Neural progenitor cell (in vitro differentiated cells): ENCODE measurements at regions not wholly inside any gene's neighbourhood (a gene's known extent, or its start where the extent isn't known, plus 50 kb on each side); places are given as distances from the start of the nearest gene placed in this dataset. TPM values are rescaled to one million over a fixed set of nuclear protein-coding genes. Genes with fewer than 3 reads are reported as not detected.

ENCODE experiments used
- DNase-seq: peaks from one replicate; pipeline ENCODE4 v3.0.0-alpha.2; 2016; ENCODE audit warnings: low spot score
- H2AFZ ChIP-seq: fragments of 200-600 bp; sonication (generic); replicated peaks from 2 replicates; pipeline ENCODE4 v1.6.1; 2016; ENCODE audit warnings: antibody characterized with exemption
- H3F3A ChIP-seq: fragments of 200-600 bp; sonication (generic); 2 replicates; pipeline ENCODE4 v1.6.1; 2016; ENCODE audit warnings: antibody characterized with exemption, low read depth
- H3K27ac ChIP-seq: fragments of 200-600 bp; sonication (generic); 2 replicates; pipeline ENCODE4 v1.5.1; 2016; ENCODE audit warnings: mild to moderate bottlenecking
- H3K27me3 ChIP-seq: fragments of 200-600 bp; sonication (generic); 2 replicates; pipeline ENCODE4 v1.6.1; 2016; ENCODE audit warnings: mild to moderate bottlenecking, moderate library complexity
- H3K36me3 ChIP-seq: fragments of 200-600 bp; sonication (generic); 2 replicates; pipeline ENCODE4 v1.5.1; 2016
- H3K4me1 ChIP-seq: fragments of 200-600 bp; sonication (generic); 2 replicates; pipeline ENCODE4 v1.6.1; 2016; ENCODE audit warnings: mixed run types
- H3K4me2 ChIP-seq: fragments of 200-600 bp; sonication (generic); 2 replicates; pipeline ENCODE4 v1.6.1; 2016
- H3K4me3 ChIP-seq: fragments of 200-600 bp; sonication (generic); 2 replicates; pipeline ENCODE4 v1.5.1; 2016
- H3K79me2 ChIP-seq: fragments of 200-600 bp; sonication (generic); 2 replicates; pipeline ENCODE4 v1.6.1; 2016; ENCODE audit warnings: low read depth
- H3K9ac ChIP-seq: fragments of 200-600 bp; sonication (generic); 2 replicates; pipeline ENCODE4 v1.6.1; 2016
- H3K9me3 ChIP-seq: fragments of 200-600 bp; sonication (generic); 2 replicates; pipeline ENCODE4 v1.5.1; 2016; ENCODE audit warnings: low read depth
- H4K20me1 ChIP-seq: fragments of 200-600 bp; sonication (generic); 2 replicates; pipeline ENCODE4 v1.6.1; 2016; ENCODE audit warnings: low read depth
- H3K27ac Mint-ChIP-seq: 3 replicates; pipeline ENCODE4 v1.8.0; 2021; ENCODE audit warnings: mixed read lengths
- H3K27me3 Mint-ChIP-seq: 2 replicates; pipeline ENCODE4 v1.8.0; 2022; ENCODE audit warnings: low read depth, mild to moderate bottlenecking, inconsistent platforms, moderate library complexity, mixed read lengths; ENCODE audit not compliant: insufficient read depth
- H3K36me3 Mint-ChIP-seq: 3 replicates; pipeline ENCODE4 v1.8.0; 2021; ENCODE audit warnings: mixed read lengths
- H3K4me1 Mint-ChIP-seq: 3 replicates; pipeline ENCODE4 v1.8.0; 2021; ENCODE audit warnings: mixed read lengths
- H3K4me3 Mint-ChIP-seq: 3 replicates; pipeline ENCODE4 v1.8.0; 2021; ENCODE audit warnings: mild to moderate bottlenecking, moderate library complexity, mixed read lengths
- H3K9me3 Mint-ChIP-seq: 3 replicates; pipeline ENCODE4 v1.8.0; 2020; ENCODE audit warnings: mixed read lengths
- CTCF ChIP-seq: fragments of 200-600 bp; sonication (generic); IDR thresholded peaks from 2 replicates; pipeline ENCODE4 v1.5.1; 2017; ENCODE audit warnings: antibody characterized with exemption, mild to moderate bottlenecking
- EZH2 ChIP-seq: fragments of 200-600 bp; sonication (generic); IDR thresholded peaks from 2 replicates; pipeline ENCODE4 v1.6.1; 2017; ENCODE audit warnings: antibody characterized with exemption, mild to moderate bottlenecking, moderate library complexity
- EZH2phosphoT487 ChIP-seq: fragments of 200-600 bp; sonication (generic); IDR thresholded peaks from 2 replicates; pipeline ENCODE4 v1.6.1; 2017; ENCODE audit warnings: antibody characterized with exemption
- small RNA-seq: library from RNA; depleted of rRNA; stranded (forward); fragments of <200 nt; gene quantifications from one replicate; pipeline ENCODE3, GENCODE V24; 2015

- Histone ChIP-seq H3K36me3 (no peaks in the 10 kb centered on the region), H3K4me3 (no peak overlapping the region), H3K4me1 (peaks cover 13% of the 10 kb centered on the region), H3K4me2 (peak overlapping the region; percentile 18), H3K9me3 (no peaks in the 10 kb centered on the region), H3K27ac (no peak overlapping the region), H3K79me2 (no peaks in the 10 kb centered on the region), H3K27me3 (no peaks in the 10 kb centered on the region), H3F3A (no peaks in the 10 kb centered on the region), H2AFZ (no peak overlapping the region), H3K9ac (no peak overlapping the region), H4K20me1 (no peaks in the 10 kb centered on the region)
- Mint-ChIP-seq H3K27ac (no peak overlapping the region), H3K36me3 (no peaks in the 10 kb centered on the region), H3K4me1 (peaks cover 19% of the 10 kb centered on the region), H3K27me3 (no peaks in the 10 kb centered on the region), H3K9me3 (peaks cover 2% of the 10 kb centered on the region), H3K4me3 (no peak overlapping the region)
- no peak for TF ChIP-seq EZH2
- no peak for TF ChIP-seq EZH2phosphoT487
- no peak for TF ChIP-seq CTCF
- peak; percentile 55 for DNase-seq
Measured at GRCh38 chr12:48420039-48420775, 52.2 kb upstream of the ANP32D start.

DNA sequence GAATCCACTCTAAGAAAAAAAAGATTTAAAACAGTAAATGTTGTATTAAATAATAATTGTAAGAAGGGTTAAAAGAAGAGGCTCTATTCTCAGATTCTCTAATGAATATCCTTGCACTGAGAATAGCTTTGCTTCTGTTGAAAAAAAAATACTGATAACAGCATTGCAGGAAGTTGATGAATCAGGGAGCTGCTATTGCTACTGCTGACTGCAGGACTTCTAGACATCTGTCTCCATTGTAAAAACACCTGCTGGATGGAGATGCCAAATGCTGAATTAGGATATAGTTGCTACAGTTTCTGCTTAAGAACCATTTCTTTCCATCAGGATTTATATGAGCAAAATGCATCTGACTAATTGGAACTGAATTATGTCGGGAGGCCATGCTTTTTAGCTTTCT lies 50.3 kb upstream of the ANP32D start:
- H2AFZ ChIP-seq, result no peak overlapping the region
- H3K27me3 Mint-ChIP-seq, result no peaks in the 10 kb centered on the region

More for the DNA sequence above, 50.3 kb upstream of the ANP32D start:
- H3K9me3 Mint-ChIP-seq, result no peaks in the 10 kb centered on the region
- no peak for TF ChIP-seq EZH2phosphoT487
- no peak for TF ChIP-seq CTCF
- no peak for TF ChIP-seq EZH2
- Histone ChIP-seq H3F3A (no peaks in the 10 kb centered on the region), H3K4me1 (peaks cover 13% of the 10 kb centered on the region), H3K79me2 (no peaks in the 10 kb centered on the region), H4K20me1 (no peaks in the 10 kb centered on the region), H3K36me3 (no peaks in the 10 kb centered on the region), H3K27ac (no peak overlapping the region), H3K4me3 (no peak overlapping the region), H3K27me3 (no peaks in the 10 kb centered on the region), H3K9me3 (no peaks in the 10 kb centered on the region), H3K4me2 (no peak overlapping the region), H3K9ac (no peak overlapping the region)
- H3K4me1 Mint-ChIP-seq, result peaks cover 19% of the 10 kb centered on the region
- H3K36me3 Mint-ChIP-seq, result no peaks in the 10 kb centered on the region
- no peak overlapping the region for H3K27ac Mint-ChIP-seq
- no peak for DNase-seq
- no peak overlapping the region for H3K4me3 Mint-ChIP-seq

Small RNA genes lying in the stretch of these regions (small RNA-seq; reads per million reads assigned to genes)
- gene OR8S21P, result not detected
